ENCODE measurements at regions not wholly inside any gene's neighbourhood (a gene's known extent, or its start where the extent isn't known, plus 50 kb on each side); places are given as distances from the start of the nearest gene placed in this dataset.

GRCh38 chr2:199693861-199694260 is 157.1 kb downstream of the FTCDNL1 start:
- TF ChIP-seq CTCF (IDR thresholded peaks at IDR 0.05) (no peak), POLR2A (IDR thresholded peaks at IDR 0.05) (no peak)

Measured in esophagus squamous epithelium (tissue), 4 donors.